ENCODE measurements at regions not wholly inside any gene's neighbourhood (a gene's known extent, or its start where the extent isn't known, plus 50 kb on each side); places are given as distances from the start of the nearest gene placed in this dataset.

DNA sequence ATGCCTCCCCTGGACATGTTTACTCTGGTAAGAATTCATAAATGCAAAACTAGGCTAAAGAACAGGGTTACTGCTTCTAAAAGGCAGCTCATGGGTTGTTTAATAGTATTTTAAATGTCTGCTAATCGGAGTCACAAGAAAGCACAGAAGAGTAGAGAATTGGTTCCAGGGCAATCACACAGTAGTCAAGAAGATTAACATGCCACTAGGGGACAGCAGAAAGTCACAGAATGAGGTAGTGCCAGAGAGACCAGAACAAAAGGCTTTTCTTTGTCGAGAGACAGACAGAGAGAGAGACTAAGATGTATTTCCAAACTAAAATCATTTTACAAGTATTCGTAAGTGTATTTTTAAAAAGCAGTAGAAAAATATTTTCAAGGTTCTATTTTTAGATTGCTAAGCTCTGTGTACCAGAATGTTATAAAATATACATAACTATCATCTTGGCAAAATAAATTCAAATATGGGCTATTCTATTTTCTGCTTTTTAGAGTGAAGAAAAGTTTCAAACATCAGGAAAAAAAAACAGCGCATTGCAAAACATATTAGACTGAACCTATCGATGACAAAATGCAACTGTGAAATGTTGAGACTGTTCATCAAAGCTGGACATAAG lies 78.3 kb upstream of the CDIN1 start:
- peak; percentile 11 to 23 for DNase-seq

GRCh38 chr15:36502509-36502908 lies 76.9 kb upstream of the CDIN1 start:
- no peak for DNase-seq

GRCh38 chr15:36506733-36507356 lies 72.6 kb upstream of the CDIN1 start:
- DNase-seq: no peak

DNA sequence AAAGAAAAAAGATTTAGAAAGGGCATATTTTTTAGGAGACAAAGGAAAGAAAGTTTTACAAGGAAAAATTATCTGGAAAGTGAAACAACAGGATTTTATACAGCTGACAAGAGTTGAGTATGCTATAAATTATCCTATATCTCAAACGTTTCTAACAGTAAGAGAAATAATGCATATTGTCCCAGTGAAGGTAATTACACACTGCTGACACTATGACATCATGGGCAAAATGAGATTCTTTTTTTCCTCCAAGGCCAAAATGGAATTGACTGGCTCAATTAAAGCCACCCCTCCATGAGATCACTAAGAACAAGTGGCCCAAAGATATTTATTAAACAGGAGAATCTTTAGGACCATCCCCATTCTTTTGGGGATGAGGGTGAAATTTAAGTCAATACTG lies 72.0 kb upstream of the CDIN1 start:
- no peak for DNase-seq

GRCh38 chr15:36511594-36511993 lies 67.8 kb upstream of the CDIN1 start:
- DNase-seq: no peak

GRCh38 chr15:36517758-36518157 lies 61.7 kb upstream of the CDIN1 start:
- DNase-seq: no peak

GRCh38 chr15:36519067-36519466 lies 60.4 kb upstream of the CDIN1 start:
- DNase-seq: no peak

GRCh38 chr15:36525430-36525829 lies 54.0 kb upstream of the CDIN1 start:
- no peak for DNase-seq

DNA sequence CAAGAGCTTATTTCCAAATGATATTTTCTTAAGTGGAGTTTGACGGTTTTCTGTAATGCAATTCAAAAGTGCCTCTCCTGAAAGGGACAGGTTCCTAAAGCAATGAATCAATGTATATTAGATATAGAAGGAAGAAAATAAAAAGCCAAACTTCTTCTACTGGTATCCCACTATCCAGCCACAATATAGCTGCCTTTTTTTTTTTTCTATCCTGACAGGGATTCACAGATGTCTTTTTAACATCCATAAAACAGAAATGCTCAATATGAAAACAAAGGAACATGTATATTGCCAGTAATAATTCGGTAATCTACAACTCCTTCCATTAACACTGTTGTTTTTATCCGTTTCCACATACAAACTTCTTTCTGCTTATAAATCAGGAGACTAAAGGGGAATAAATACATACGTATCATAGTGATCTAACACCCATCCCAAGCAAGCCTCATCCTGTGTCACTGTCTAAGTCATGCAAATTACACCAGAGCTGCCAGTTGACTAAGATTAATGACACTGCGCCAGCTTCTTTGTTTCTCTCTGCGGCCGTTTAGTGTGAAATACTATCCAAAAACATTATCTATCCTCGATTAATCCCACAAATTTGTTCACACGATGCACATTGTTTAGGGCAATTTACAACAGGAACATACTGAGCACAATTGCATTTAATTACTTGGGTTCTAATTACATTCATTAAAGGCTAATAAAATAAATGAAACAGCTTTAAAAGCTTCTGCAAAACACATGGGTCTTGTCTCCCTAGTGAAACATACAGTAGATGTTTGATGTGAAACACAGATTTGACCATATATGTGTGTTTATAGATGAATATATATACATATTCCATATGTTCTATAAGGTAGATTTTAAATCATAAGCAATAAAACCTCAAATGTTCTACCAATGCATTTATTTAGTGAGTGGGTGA lies 51.9 kb upstream of the CDIN1 start:
- DNase-seq: no peak

DNA sequence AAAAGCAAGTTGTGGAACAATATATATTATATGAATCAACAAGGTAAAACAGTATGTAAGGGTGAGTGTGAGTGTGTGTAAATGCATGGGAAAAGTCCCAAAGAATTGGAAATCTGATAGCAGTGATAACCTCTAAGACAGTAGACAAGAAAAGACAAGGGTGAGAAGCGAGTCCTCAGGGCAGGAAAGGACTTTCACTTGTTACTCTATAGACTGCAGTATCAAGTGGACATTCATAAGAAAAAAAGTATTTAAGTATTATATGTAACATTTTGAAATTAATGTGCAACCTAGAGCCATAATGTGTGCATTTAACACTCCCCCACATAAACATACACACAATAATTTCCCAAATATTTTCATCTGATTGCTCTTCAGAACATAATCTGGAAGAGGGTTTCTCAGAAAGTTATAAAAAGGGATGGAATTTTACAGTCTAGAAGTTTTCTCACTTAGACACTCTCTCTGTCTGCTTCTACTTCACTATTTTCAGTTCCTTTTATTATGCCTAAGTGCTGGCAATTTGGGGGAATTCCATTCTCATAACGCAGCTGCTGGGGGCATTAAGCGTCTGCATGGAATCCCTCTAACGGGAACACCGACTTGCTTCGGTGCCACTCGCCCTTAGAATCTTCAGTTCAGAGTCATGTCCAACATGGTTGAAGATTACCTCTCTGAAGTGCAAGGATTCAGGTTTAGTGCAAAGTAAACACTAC lies 50.0 kb upstream of the CDIN1 start:
- no peak for DNase-seq
